Thymus (tissue), 11 donors: ENCODE measurements at regions not wholly inside any gene's neighbourhood (a gene's known extent, or its start where the extent isn't known, plus 50 kb on each side); places are given as distances from the start of the nearest gene placed in this dataset.

Source experiments
- DNase-seq, 9 donors: peaks; one replicate each; pipeline ENCODE4 v3.0.0-alpha.2; 2013; ENCODE audit warnings: low spot score in 9 of 9, low read depth in 6 of 9, missing footprints in 1 of 9
- H3K27ac ChIP-seq, 2 donors: one replicate each; pipeline ENCODE4 v1.5.1; 2013; ENCODE audit warnings: control low read depth in 1 of 2, low read depth in 1 of 2, low read length in 1 of 2, mild to moderate bottlenecking in 1 of 2, moderate library complexity in 1 of 2
- H3K27me3 ChIP-seq, 2 donors: one replicate each; pipeline ENCODE4 v1.5.1; 2013; ENCODE audit warnings: low read length in 1 of 2; ENCODE audit not compliant: control insufficient read depth in 2 of 2, insufficient read depth in 1 of 2
- H3K36me3 ChIP-seq, 2 donors: one replicate each; pipeline ENCODE4 v1.5.1; 2013; ENCODE audit warnings: low read length in 1 of 2, mild to moderate bottlenecking in 1 of 2, moderate library complexity in 1 of 2; ENCODE audit not compliant: control insufficient read depth in 2 of 2, insufficient read depth in 2 of 2
- H3K4me1 ChIP-seq, 2 donors: one replicate each; pipeline ENCODE4 v1.5.1; 2013; ENCODE audit warnings: low read length in 2 of 2; ENCODE audit not compliant: control insufficient read depth in 2 of 2, insufficient read depth in 2 of 2
- H3K4me3 ChIP-seq, 2 donors: one replicate each; pipeline ENCODE4 v1.5.1; 2013; ENCODE audit warnings: low read length in 2 of 2, control low read depth in 1 of 2, mild to moderate bottlenecking in 1 of 2
- H3K9me3 ChIP-seq, 2 donors: one replicate each; pipeline ENCODE4 v1.5.1; 2013; ENCODE audit warnings: low read length in 1 of 2, mild to moderate bottlenecking in 1 of 2; ENCODE audit not compliant: control insufficient read depth in 2 of 2, insufficient read depth in 1 of 2
- WGBS: extraction: QIAGEN DNeasy Blood & Tissue Kit; methylation state at CpG from one replicate; pipeline ENCODE4 v1.1.7; 2013; 5-methylcytosine and 5-hydroxymethylcytosine counted together
- donor health status: healthy.

GRCh38 chr2:76558157-76558556, 847.4 kb upstream of the GCFC2 start:
- no peaks in the 10 kb centered on the region for H3K36me3 ChIP-seq
- no peaks in the 10 kb centered on the region for H3K4me1 ChIP-seq
- no peak overlapping the region for H3K4me3 ChIP-seq
- no peak overlapping the region for H3K27ac ChIP-seq
- no peaks in the 10 kb centered on the region for H3K9me3 ChIP-seq
- H3K27me3 ChIP-seq, result no peaks in the 10 kb centered on the region
- no peak for DNase-seq

GRCh38 chr2:76556018-76556417, 845.3 kb upstream of the GCFC2 start:
- Histone ChIP-seq H3K4me1 (no peaks in the 10 kb centered on the region), H3K4me3 (no peak overlapping the region), H3K27me3 (no peaks in the 10 kb centered on the region), H3K9me3 (no peaks in the 10 kb centered on the region), H3K36me3 (no peaks in the 10 kb centered on the region), H3K27ac (no peak overlapping the region)
- DNase-seq, result no peak
- 81% methylated on average over 2 of the region's 2 CpGs for WGBS

- H3K36me3 ChIP-seq, result no peaks in the 10 kb centered on the region
- H3K9me3 ChIP-seq, result no peaks in the 10 kb centered on the region
- 57% methylated on average over 1 of the region's 1 CpG for WGBS
- H3K27ac ChIP-seq, result no peak overlapping the region
- no peak for DNase-seq
- H3K27me3 ChIP-seq, result no peaks in the 10 kb centered on the region
- no peaks in the 10 kb centered on the region for H3K4me1 ChIP-seq
- H3K4me3 ChIP-seq, result no peak overlapping the region
Measured at GRCh38 chr2:76546207-76546606, 835.5 kb upstream of the GCFC2 start.

GRCh38 chr2:76544901-76545300, 834.2 kb upstream of the GCFC2 start:
- no peak for DNase-seq
- WGBS, result 58% methylated on average over 3 of the region's 3 CpGs
- H3K4me3 ChIP-seq, result no peak overlapping the region
- no peaks in the 10 kb centered on the region for H3K4me1 ChIP-seq
- H3K36me3 ChIP-seq, result no peaks in the 10 kb centered on the region
- no peaks in the 10 kb centered on the region for H3K9me3 ChIP-seq
- H3K27ac ChIP-seq, result no peak overlapping the region
- no peaks in the 10 kb centered on the region for H3K27me3 ChIP-seq

- 81% methylated on average over 3 of the region's 3 CpGs for WGBS
- H3K9me3 ChIP-seq, result no peaks in the 10 kb centered on the region
- no peak overlapping the region for H3K4me3 ChIP-seq
- DNase-seq, result no peak
- no peaks in the 10 kb centered on the region for H3K27me3 ChIP-seq
- H3K36me3 ChIP-seq, result no peaks in the 10 kb centered on the region
- no peaks in the 10 kb centered on the region for H3K4me1 ChIP-seq
- no peak overlapping the region for H3K27ac ChIP-seq
Measured at GRCh38 chr2:76517574-76517909, 806.8 kb upstream of the GCFC2 start.

- H3K27me3 ChIP-seq, result no peaks in the 10 kb centered on the region
- no peaks in the 10 kb centered on the region for H3K36me3 ChIP-seq
- H3K27ac ChIP-seq, result no peak overlapping the region
- no peaks in the 10 kb centered on the region for H3K9me3 ChIP-seq
- DNase-seq, result no peak
- 100% methylated on average over 1 of the region's 1 CpG for WGBS
- no peaks in the 10 kb centered on the region for H3K4me1 ChIP-seq
- no peak overlapping the region for H3K4me3 ChIP-seq
Measured at GRCh38 chr2:76516861-76517573, 806.3 kb upstream of the GCFC2 start.

- DNase-seq, result no peak
- 91% methylated on average over 4 of the region's 4 CpGs for WGBS
- no peaks in the 10 kb centered on the region for H3K27me3 ChIP-seq
Measured at GRCh38 chr2:76512201-76512820, 801.6 kb upstream of the GCFC2 start.

GRCh38 chr2:76506538-76506937, 795.8 kb upstream of the GCFC2 start:
- Histone ChIP-seq H3K27ac (no peak overlapping the region), H3K27me3 (no peaks in the 10 kb centered on the region), H3K9me3 (no peaks in the 10 kb centered on the region), H3K4me1 (no peaks in the 10 kb centered on the region), H3K4me3 (no peak overlapping the region), H3K36me3 (no peaks in the 10 kb centered on the region)
- WGBS, result 91% methylated on average over 6 of the region's 6 CpGs
- no peak for DNase-seq

More at GRCh38 chr2:76512201-76512820, 801.6 kb upstream of the GCFC2 start:
- H3K9me3 ChIP-seq, result no peaks in the 10 kb centered on the region
- no peaks in the 10 kb centered on the region for H3K4me1 ChIP-seq
- no peak overlapping the region for H3K27ac ChIP-seq
- no peak overlapping the region for H3K4me3 ChIP-seq
- no peaks in the 10 kb centered on the region for H3K36me3 ChIP-seq

GRCh38 chr2:76501641-76502040, 790.9 kb upstream of the GCFC2 start:
- DNase-seq, result no peak
- Histone ChIP-seq H3K9me3 (no peaks in the 10 kb centered on the region), H3K36me3 (no peaks in the 10 kb centered on the region), H3K27me3 (no peaks in the 10 kb centered on the region), H3K4me3 (no peak overlapping the region), H3K27ac (no peak overlapping the region), H3K4me1 (no peaks in the 10 kb centered on the region)
- 89% methylated on average over 1 of the region's 1 CpG for WGBS
